NCI-H1694 treated with DMSO at 0.1 percent for 48 hours (cell line): ENCODE measurements at regions not wholly inside any gene's neighbourhood (a gene's known extent, or its start where the extent isn't known, plus 50 kb on each side); places are given as distances from the start of the nearest gene placed in this dataset.

Source experiments
- DNase-seq: peaks from one replicate; lab custom pipeline; 2025; lab: John Stamatoyannopoulos, UW

DNA sequence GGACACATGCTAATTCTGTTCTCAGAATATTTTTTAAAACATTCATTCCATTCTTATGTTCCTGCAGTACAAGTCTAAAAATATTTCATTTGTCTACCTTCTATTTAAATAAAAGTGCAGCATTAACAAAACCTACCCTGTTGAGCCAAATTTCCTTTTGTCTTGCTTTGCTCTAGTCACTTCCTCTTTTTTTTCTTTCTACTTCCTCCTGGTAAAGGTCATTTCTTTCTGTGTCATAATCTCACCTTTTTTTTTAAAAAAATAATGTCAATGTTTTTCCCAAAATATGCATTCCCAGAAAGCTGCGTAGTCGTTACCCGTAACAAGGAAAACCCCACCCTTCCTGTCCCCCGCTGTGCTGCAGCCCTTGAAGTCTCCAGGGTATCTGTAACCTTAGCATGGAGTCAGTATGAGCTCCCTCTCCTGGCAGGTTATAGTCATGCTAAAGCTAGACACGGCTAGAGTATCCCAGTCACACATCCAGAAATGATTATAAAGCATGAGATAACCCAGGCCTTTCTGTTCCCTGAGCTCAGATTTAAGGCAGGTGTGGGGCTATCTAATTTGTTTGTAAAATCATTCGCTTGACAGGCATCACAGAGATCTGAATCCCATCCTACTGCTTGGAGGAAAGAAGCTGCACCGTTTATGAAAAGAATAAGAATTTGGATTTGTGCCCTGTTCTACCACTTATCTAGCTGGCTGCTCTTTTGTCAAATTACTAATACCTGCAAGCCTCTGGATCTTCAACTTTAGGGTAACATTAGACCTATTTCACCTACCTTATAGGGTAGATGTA lies 51.1 kb upstream of the EED start:
- DNase-seq = peak; percentile 36

DNA sequence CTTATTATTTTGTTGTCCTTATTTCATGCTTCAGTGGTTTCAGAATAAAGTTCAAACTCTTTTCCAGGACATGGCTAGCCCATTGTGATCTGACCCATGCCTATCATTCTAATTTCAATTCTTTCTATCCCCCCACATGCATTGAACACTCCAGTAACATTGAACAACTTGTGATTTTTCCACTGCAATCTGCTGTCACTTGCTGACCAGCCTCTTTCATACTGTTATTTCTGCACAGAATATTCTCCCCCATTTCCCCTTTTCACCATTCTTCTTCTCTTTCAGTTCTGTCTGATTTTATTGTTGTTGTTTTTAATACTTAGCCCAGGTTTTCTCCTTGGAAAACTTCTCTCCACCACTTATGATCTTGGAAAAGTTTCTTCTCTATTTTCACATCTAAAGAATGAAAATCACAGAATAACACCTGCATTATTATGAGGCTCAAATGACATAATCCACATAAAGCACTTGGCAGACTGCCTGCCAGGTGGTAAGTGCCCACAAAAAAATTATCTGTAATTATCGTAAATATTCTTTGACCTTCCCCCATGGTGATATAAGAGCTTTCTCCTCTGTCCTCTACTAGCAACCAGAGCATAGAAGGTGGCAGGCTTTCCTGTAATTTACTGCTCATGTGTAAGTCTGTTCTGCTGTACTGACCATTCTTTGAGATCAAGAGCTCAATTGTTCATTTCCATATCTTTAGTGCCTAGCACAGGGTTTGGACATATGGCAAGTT lies 51.9 kb upstream of the EED start:
- no peak for DNase-seq

DNA sequence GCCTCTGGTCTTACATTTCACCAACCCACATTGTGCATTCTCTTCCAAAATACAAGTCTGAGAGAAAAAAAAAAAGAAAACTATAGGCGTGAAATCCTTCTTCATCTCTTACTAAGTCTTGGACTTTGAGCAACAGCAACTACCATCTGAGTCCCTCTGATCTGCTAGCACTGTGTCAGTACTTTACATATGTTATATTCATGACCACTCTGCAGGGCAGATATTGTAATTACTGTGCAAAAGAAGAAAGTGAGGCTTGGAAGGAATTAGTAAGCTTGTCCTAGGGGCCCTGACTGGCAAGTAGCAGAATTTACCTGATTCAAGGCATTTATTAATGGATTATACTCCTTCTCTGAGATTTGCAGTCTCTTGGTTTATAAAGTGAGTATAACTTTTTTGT lies 52.7 kb upstream of the EED start:
- no peak for DNase-seq

DNA sequence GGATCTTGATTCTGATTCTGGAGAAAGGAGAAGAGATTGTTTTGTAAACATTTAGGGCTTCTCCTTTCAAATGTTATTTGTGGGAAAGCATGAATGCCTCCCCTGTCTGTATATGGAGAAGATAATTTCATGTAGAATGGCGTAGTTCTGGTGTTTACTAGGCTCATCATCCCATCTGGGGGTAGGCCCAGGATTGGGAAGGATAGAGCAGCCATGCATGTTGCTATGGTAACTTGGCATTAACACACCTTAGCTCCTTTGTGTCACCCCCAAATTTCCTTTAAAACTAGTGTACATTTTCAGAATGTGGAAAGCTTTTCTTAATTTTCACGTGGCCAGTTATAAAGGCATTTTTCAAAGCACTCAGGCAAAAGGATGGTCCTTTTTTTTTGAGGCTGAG lies 57.5 kb upstream of the EED start:
- DNase-seq = no peak

DNA sequence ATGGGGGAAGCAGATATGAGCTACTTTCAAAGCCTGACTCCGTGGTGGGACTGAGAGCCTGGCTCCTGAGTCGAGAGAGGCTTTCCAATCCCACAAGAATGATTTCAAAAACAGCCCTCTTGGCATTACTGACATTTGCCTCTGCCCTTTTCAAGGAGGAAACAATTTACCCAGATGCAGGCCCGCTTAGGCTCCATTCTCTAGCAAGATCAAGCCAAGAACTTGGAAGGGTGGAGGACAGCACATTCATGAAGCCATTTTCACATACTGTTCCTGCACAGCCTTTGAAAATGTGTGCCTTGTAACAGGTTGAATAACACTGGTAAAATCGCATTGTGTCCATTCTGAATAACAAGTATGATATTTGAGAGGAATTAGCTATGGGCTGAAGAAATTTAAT lies 58.2 kb upstream of the EED start:
- DNase-seq = no peak

DNA sequence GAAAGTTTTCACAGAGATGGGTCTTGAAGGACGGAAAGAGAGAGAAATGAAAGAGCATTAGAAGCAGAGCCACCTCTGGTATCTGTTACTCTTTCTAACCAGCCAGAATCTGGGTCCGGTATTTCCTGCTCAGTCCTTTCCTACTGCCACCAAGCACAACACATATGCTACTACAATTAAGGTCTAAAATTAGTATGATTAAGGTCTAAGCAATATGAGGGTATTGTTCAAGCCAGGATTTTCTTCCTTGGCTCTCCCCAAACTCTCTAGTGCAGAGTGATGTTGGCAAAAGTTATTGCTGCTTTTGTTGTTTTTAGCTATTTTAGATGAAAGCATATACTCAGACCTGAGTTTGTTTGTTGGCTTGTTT lies 59.2 kb upstream of the EED start:
- DNase-seq = no peak

DNA sequence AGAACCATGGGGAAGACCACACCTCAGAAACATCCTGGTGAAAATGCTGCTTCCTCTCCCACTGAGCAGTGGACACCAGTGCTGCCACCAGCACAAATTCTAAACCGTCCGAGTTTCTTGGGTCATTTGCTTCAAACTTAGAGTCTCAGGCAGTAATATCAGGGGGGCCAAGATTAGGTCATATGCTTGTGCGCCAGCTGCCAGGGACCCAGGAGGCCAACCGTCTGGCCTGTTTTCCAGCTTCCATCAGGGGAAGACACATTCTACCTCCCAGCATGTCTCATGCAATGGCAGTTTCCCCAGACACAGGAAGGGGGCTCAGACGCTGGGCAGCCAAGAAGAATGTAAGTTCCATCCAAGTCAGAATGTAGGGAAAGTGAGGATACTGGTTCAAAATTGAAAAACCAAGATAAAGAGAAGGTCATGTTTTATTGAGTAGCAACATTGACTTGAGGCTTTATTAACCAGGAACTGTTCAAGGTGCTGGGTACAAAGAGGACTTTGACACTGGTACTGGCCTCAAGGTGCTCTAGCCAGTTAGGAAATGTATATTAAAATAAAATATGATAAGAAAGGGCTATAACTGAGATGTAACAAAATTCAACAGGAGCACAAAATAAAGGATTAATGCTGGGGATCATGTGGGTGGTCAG lies 59.7 kb upstream of the EED start:
- DNase-seq = no peak

DNA sequence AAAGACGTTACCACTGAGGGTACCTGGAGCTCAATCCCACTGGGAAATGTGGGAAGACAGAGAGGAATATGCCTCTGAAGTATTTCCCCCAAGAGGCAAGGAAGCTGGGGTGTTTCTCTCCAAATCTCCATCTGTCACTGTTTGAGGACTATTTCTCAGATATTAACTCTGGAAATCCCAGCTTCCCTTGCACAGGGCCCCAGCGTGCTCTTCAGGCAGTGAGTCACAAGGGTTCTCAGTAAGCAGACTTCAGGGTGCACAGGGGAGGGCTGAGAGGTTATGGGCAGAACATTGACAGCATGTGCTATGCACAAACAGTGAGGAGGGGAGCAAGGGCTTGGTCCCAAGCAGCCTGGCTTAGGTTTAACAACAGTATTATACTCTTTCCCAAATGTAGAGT lies 60.9 kb upstream of the EED start:
- no peak for DNase-seq

DNA sequence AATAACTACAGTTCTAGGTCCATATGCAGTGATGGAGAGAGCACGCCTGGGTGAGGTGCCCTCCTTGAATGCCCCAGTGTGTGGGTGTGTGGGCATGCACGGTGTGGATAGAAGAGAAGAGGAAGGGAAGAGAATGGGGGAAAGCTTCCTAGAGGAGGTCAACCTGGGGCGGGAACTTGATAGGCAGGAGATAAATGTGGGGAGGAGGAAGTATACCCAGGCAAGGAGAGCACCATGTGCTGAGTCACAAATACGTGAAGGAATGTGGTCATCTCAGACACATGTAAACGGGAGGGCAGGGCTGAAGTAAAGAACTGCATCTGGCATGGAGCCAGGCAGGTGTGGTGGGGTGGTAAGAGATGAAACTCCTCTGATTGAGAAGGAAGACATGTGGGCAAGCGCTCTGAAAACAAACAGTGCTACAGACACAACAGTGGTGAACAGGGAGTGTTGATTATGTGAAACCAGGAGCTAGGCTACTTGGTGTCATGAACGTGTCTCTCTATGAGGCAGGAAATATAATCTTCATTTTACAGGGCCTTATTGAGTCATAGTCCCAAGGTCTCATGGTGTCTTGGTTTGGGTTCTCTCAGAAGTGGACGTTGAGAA lies 61.5 kb upstream of the EED start:
- DNase-seq = no peak

DNA sequence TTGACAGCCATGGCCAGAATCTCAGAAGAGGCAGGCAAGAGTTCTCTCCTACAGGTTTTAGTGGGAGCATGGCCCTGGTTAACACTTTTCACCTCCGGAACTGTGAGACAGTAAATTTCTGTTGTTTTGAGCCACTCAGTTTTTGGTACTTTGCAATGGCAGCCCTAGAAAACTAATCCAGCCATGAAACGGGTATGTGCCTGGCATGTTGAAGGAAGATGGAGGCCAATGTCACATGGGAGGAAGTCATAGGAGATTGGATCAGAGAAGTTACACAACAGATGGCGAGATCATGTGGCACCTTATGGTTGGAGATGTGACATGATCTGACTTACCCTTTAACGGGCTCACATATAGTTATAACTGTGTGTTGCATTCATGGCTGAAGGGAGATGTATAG lies 63.2 kb upstream of the EED start:
- DNase-seq = no peak

DNA sequence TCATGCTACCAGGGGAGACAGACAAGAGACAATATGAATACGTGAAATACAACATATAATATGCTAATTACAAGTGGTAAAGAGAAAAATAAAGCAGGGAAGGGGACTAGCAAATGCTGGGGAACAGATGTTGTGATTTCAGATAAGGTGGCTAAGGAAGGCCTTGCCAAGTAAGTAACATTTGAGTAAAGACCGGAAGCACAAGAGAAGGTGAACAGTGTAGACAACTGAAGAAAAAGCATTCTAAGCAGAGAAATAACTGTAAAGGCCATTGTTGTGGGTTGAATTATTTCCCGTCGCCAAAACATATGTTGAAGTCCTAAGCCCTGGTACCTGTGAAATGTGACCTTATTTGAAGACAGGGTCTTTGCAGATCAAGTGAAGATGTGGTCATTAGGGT lies 63.7 kb upstream of the EED start:
- DNase-seq = no peak

DNA sequence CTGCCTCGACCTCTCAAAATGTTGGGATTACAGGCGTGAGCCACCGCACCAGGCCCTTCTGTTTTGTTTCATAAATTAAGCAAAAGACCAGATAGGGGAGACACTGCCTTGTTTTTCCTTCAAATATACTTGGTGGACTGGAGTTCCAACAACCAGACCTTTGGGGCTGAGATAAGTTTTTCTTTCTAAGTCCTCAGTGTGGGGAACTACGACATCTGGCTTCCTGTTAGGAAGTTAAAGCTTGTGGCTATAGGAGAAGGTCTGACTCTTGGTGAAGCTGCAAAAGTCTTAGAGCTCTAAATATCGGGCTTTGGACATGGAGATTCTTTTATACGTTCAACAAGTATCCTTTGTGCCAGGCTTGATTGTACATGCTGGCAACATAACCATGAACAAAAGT lies 64.1 kb upstream of the EED start:
- DNase-seq = no peak

DNA sequence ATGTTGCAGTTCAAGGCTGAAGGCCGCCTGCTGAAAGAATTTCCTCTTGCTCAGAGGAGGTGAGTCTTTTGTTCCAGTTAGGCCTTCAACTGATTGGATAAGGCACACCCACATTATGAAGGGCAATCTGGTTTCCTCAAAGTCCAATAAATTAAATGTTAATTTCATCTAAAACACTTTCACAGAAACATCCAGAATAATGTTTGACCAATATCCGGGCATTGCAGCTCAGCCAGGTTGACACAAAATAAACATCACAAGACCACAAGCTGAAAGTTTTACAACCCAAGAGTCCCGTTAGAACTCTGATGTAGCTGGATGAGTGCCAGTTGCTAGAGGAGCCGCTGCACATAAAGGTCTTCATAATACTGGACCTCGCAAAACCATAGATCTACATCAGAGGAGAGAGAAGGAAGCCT lies 64.9 kb upstream of the EED start:
- no peak for DNase-seq

DNA sequence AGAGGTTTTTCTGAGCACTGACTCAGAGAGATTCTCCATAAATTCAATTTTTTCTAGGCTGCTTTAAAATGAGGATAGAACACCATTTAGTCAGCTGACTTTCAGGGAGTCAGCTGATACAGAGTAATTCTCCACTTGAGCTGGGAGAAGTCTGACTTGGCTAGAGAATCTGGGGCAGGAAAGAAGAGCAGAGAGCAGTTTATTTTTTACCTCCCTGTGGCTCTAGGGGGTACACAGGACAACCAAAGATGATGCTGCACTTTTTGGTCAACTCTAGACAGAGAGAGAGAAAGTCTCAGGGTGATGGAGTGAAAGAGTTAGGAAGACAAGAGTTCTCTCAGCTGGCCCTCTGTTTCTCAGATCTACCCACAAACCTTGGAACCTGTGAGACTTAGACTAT lies 67.3 kb upstream of the EED start:
- no peak for DNase-seq

DNA sequence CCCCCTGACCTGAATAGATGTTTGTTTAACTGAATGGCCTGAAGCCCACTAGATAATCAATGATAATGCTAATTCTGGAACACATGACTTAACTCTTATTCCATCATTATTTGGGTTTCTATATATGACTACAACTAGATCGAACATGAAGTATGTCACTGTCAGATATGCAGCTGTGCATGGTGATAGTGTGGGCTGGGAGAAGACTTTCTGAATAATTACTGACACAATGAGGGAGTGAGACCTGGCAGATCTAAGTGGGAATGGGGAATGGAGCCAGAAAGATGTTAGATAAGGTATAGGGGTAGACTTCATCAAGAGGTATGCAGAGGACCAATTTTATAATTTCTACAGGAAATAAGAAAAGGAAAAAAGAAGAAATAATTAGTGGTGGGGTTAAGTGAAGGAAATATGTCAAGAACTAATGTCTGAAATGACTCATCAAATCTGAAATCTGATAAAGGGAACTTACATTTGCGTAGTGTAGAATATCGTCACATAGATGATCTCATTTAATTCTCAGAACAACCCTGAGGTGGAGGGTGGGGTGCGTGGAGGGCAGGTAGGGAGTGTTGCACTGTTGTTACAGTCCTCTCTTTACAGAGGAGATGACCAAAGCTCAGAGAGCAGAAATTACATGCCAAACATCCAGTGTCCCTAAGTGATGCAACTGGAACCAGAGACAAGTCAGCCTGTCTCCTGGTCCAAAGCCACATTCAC lies 68.2 kb upstream of the EED start:
- no peak for DNase-seq

DNA sequence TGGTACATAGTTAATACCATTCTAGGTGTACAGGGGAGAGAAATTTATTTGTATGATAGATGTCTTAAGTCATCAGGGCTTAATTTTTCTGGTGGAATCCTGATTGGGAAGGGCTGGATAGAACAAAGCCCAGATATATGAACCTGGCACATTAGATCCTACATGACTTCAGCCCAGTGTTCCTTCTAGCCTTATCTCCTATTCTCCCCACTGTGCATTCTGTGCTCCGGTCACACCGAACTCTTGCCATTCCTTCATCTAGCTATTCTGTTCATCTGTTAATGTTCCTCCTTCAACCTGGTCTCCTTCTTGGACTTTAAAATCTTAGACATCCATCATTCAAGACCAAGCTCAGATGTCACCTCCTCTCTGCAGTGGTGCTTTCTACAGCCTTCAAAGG lies 68.9 kb upstream of the EED start:
- DNase-seq = no peak

DNA sequence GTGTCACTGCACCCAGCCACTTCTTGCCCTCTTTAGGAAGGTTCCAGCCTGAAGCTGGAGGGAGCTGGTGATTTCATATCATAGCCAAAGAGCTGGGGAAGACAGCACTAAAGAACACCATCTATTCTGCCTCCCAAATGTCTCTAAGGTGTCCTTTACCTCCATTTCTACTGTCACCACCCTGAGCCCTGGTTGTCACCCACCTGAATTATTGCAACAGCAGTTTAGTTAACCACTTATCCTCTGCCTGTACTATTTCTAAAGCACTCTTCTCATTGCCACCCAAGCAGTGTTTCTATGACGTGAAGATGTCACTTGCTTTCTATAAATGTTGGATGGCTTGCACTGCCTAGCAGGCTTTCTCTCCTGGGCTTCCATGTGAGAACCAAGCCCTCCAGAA lies 69.4 kb upstream of the EED start:
- no peak for DNase-seq

DNA sequence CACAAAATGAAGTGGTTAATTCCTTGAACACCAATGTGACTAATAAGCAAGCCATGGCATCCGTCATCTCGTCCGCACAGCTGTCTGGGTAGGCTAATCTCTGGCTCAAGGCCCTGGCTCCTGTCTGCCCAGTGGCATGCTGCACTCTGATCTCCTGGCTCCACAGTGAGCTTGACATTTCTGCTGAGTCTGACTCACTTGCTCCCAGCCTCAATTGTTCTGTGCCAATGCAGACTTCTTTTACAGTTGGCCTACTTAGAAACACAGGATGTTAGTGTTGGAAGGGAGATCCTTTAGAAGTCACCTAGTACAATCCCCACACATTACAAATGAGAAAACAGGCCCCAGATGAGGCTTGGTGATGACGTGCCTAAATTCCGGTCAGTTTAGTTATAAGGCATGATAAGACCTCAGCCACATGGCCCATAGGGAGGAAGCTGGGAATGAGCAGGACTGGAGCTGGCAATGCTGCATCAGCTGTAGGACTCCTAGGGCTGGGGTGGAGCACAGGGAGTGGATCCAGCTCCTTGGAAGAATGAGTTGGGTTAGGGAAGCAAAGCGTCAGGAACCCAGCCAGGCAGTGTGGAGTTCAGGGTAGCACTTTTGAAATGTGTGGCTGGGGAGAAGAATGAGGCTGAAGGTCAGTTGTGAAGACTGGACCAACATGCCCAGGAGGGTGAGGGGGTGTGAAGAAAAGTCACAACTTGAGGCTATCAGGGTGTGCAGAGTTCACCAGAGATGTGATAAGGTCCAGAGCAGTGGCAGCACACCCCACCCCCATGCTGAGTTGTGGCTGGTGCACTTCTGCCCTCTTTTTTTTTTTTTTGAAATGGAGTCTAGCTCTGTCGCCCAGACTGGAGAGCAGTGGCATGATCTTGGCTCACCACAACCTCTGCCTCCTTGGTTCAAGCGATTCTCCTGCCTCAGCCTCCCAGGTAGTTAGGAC lies 70.2 kb upstream of the EED start:
- DNase-seq = no peak

DNA sequence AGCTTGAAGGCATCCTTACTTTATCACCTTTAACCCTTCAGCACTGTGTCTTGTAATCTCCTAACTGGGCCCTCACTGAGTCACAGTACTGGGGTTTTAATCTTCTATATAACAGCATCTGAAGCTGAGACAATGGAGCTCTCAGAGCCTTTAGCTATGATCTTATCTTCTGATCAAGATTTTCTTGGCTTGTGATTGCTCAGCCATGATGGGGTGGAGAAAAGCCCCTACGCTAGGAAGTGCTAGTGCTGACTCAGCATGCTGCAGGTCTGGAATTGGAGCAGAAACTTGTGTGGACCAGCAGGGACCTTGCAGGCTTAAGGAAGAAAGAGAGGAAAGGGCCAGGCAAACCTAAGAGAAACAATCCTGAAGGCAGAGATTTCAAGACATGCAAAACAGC lies 71.7 kb upstream of the EED start:
- no peak for DNase-seq

DNA sequence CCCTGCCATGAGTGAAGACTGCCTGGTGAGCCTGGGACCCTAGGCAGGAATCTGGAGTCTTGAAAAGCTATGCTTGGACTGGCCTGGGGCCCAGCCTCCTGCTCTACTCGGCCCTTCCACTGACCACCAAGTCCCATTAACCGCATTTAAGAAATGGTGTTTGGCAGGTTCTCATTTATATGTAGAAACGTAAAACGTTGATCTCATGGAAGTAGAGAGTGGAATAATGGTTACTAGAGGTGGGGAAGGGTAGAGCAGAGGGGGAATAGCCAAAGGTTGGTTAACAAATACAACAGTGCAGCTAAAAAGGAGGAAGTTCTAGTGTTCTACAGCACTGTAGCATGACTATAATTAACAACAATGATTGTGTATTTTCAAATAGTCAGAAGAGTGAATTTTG lies 72.9 kb upstream of the EED start:
- no peak for DNase-seq

DNA sequence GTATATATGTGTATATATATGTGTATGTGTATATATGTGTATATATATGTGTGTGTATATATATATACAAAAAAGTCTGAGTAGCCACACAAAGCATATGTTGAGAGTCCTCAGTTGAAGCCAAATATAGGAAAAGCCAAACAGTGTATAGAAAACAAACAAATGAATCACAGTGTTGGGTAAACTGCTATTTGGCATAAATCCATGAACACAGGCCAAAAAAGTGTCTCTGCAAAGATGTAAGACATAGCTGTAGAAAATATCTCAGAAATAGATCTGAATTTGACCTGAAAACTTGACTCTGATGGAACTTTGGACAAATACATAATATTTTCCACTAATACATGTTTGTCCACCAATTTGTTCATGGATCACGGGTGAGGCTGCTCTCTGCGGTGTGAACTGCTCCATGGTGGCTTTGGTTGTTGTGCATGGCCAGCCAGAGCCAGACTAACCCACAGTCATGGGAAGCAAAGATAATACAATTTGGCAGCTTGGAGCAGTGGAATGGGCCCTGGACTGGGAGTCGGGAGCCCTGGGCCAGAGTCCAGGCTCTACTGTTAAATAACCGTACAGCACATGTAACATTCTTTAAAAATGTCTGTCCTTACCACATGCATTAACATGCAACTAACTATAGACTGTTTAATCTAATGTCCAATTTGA lies 76.9 kb upstream of the EED start:
- no peak for DNase-seq
